HG03175 (cell line): ENCODE measurements at regions not wholly inside any gene's neighbourhood (a gene's known extent, or its start where the extent isn't known, plus 50 kb on each side); places are given as distances from the start of the nearest gene placed in this dataset.

Experiments
- ATAC-seq: cut with Tn5 transposase; IDR thresholded peaks from one replicate; pipeline ENCODE4 v1.9.1; 2021; ENCODE audit warnings: mild to moderate bottlenecking, moderate library complexity; ENCODE audit not compliant: unreplicated experiment

DNA sequence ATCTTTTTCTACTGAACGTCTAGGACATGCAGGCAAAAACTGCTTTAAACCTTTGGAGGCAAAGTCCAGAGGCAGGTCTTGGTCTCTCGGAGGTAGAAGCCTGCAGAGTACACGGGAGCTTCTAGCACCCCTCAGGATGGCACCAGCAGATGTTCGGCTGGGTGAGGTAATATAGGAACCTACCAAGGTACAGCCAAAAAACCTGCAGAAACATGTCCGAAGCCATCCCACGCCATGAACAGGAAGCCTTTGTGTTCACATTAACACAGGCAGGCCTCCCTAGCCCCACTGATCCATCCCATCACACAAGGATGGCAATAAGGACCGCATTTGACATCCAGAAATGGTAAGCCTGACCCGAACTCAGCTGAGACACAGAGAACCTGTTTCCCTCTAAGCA lies 157.9 kb upstream of the HES1 start:
- no peak for ATAC-seq

DNA sequence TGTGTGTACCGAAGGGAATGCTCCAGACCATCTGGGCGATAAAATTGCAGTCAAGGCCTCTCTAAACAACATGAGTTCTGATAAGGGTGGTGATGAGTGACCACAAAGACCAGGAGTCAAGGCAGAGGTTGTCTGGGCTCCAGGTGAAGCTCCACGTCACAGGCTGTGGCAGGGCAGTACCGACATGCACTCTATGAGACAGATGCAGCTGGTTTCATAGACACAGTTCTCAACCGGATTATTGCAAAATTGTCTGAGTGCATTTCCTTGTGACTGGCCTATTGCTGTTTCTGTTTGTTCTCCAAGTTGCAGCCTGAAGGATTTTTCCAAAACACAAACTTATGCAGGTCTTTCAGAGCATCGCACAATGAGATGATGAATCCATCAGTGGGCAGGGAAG lies 157.5 kb upstream of the HES1 start:
- no peak for ATAC-seq

DNA sequence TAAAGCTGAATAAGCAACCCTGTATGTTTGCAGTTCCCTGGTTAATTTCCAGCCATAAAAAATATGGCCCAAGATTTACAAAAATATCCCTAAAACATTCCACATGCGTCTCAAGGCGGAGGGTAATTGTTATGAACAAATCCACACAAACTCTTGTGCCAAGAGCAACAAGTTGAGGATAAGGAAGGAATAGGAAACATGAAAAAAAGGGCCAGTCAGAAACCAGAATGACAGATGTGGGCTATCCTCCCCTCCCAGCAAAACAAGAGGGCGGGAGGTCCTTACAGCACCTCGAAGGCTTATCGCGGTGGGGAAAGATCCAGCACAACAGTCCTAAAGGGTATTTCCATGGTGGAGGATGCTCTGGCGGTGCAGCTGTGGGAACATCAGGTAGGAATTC lies 155.6 kb upstream of the HES1 start:
- ATAC-seq: no peak

DNA sequence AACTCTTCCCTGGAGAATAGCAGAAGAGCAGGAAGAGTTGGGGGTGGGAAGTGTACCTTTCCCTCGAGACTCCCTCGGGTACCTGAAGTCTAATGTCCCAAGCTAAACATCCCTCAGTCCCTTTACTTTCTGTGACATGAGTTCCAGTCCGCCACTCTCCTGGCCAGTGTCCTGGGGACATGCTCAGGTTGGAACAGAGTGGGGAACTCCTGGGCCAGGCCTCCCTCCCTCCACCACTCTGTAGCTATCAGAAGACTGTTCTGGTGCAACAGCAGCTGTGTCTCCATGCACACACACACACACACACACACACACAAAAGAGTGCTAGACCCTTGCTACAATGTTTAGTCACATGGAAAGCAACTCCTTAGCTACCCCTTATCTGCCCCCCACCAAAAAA lies 155.0 kb upstream of the HES1 start:
- ATAC-seq: no peak

DNA sequence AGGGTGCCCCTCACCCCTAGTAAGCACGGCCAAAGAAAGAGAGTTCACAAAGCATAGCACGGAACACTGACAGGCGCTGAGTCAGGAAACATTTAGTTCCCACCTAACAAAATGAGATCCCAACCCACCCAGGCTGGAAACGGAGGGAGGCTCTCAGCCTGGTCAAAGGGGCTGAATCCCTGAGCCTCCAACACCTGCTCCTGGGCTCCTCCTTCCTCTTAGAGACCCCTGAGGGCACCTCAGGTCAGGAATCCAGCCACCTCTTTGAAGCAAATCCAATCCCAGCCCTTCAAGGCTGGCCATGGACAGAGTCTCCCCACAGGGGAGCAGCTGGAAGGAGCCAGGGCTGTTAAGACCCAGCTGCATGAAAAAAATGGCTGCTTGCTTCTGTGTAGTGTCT lies 154.4 kb upstream of the HES1 start:
- ATAC-seq: no peak

DNA sequence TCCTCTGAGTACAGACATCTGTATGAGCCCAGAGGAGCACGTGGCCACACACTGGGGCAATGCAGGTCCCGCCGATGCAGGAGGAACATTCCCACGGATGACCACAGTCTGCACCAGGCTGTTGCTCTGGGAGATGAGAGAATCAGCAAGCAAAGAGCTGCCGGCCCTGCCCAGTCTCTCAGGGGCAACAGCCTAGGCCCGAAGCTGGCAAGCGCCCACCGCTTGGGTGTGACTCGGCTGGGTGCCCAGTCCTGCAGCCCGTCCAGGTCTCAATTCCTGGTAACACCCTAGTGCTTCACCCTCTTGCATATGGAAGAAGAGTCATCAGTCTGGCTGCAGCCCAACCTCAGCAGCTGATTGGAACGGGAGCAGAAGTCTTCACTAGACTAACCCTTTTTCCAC lies 153.7 kb upstream of the HES1 start:
- no peak for ATAC-seq

DNA sequence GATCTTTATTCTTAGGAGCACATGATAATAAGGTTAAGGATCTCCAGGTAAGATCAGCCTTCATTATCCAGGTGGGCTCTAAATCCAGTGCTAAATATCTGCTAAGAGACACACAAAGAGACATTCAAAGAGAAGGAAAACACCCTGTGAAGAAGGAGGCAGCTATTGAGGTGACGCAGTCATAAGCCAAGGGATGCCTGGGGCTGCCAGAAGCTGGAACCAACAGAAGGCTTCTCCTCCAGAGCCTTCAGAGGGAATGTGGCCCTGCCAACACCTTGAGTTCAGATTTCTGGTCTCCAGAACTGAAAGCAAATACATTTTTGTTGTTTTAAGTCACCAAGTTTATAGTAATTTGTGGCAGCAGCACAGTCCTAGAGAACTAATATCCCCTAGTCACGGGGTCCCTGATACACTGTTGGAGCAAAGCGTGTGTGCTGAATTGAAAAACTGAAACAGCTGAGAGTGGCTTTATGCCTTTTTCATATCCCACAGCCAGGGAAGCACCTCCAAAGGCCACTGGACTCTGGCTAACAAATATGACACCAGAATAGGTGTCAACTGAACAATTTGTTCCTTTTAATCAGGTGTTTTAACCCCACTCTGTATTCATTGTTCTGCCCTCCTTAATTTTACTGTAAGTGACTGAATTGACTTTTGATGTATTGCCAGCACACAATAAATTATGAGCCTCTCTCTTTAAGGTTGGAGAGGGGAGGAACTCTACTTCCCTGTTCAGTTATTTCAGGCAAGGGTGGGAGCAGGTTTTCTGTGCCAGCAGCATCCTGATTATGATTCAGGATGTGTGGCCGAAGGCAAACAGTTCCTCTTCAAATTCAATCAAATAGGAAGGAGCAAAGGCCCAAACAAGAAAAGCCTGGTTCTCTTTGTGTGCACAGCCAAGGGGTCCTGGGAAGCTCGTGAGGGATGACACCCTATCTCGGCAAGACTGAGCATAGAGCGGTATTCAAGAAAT lies 151.8 kb upstream of the HES1 start:
- no peak for ATAC-seq

DNA sequence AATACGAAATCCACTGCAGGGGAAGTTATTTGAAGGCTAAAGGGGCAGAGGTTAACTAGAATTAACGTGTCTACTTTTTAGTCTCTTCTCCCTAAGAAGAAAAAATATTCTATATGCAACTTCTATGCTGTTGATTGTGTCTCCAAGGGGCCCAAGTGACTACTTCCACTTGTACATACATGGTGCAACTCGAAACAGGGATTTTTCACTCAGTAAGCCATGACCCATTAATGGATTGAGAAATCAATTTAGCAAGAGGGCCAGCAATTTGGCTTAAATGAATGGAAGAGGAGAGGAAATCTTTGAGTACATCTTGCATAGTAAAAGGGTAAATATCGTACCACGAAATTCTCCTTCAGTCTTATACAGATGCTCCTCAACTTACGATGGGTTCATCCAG lies 151.1 kb upstream of the HES1 start:
- ATAC-seq: no peak

DNA sequence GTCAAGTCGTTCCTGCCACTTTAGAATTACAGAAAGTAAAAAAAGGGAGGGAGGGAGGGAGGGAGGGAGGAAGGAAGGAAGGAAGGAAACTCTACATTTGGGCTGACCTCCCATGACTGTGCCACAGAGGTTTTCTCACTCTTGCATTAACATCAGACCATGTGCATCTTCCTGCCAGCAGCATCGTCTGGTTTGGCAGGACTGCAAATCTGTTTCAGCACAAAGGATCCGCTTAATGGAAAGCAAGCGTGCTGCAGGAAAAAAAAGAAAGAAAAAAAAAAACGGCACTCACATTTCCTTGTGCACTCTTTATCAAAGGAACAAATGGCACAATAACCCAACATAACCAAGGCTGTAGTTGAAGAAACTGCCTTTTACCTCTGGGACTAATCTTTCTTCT lies 148.8 kb upstream of the HES1 start:
- no peak for ATAC-seq

DNA sequence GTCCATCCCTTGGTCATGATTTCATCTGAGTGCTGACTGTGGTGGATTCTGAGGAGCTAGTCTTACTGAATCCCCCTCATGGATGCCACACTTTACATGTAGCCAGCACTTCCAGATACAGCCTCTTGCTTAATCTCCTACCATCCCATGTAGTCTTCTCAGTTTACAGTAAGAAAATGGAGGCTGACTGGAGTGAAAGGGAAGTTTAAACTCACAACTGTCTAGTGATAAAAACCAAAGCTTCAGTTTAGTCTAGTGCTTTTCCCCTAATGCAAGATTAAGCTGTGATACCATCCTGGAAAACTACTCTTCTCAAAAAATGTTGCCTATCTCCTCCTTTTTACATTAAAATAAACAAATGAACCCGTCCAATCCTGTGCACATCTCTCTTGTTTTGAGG lies 146.8 kb upstream of the HES1 start:
- ATAC-seq: no peak

DNA sequence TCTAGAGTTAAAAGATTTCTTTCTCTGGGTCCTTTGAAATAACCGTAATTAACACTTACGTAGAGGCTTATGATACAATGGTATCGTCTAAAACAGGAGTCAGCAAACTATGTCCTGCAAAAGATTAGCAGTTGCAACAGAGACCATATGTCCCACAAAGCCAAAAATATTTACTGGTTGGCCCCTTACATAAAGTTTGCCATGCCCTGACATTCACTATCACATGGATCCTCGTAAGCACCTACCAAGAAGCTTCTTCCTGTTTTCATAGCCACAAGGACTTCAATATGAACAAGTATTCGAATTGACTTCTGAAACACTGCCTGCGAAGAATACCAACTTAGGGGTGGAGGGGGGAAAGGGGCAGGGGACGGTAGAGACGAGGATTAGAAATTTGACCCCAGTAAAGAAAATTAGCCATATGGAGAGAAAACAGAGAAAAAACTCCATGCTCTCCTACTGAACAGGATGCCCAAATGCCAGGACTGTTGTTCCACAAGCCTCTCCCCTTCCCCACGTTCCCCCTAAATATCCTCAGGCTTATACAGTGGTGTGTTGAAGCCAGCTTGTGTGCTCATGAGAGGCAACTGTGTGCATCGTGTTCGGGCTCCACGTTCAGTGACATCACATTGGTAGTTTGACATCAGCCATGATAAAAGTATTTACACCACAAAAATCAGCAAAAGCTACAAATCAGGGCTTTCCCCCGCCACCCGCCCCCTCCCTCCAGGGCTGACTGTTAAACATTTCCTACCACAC lies 144.1 kb upstream of the HES1 start:
- ATAC-seq: no peak

DNA sequence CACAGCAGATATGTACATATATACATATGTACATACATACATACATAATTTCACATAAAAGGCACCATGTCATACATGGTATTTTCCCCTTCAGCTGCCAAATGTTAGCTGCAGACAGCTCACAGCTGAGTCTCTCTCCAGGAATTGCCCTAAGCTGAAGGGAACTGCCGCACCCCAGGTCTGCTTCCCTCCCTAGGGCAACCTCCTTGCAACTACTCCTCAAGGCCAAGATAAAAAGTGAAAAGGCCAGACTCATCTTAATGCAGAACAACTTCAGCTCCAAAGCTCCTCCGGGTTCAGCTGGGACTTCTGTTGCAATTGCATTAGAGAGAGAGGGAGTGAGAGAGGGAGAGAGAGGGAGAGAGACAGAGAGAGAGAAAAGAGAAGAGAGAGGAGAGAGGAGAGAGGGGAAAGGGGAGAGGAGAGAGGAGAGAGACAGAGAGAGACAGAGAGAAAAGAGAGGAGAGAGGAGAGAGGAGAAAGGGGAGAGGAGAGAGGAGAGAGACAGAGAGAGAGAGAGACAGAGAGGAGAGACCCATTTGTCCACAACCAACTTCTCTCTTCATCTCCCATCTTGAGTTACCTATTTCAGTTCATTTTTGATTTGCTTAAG lies 143.4 kb upstream of the HES1 start:
- ATAC-seq: no peak

DNA sequence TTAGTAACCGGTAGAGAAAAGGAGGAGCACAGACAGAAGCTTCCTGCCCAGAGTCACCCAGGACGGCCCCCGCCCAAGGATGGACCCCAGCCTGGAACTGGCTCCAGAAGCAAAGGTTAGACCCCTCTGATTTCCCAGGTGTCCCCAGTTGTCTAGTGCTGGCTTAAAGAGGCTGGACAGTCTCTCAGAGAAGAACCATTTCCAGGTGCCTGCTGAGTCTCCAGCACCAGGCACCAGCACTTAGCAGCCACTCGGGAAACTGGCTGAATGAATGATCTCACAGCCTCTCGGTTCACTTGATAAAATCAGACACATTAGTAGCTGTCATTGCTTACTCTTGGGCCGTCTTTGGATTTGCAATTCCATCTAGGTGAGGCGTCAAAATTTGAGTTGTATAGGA lies 139.7 kb upstream of the HES1 start:
- ATAC-seq: no peak

DNA sequence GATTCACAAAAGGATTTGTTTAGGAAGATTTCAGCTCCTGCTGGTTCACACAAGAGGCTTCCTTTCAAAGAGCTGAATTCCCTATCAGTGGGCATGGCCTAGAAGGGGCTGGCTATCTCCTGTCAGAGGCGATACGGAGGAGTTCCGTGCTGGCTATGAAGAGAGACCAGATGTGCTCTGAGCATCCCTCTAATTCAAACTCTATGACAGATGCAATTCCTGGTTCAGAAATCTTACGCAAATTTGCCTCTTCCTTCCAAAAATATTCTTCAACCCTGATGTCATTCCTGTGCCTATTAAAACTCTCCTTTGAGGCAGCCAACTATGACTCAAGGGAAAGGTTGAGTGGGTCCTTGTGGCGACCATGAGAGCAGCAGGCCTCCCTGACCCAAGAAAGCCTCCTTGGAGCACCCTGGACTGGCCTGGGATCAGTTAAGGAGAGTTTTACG lies 139.3 kb upstream of the HES1 start:
- no peak for ATAC-seq

DNA sequence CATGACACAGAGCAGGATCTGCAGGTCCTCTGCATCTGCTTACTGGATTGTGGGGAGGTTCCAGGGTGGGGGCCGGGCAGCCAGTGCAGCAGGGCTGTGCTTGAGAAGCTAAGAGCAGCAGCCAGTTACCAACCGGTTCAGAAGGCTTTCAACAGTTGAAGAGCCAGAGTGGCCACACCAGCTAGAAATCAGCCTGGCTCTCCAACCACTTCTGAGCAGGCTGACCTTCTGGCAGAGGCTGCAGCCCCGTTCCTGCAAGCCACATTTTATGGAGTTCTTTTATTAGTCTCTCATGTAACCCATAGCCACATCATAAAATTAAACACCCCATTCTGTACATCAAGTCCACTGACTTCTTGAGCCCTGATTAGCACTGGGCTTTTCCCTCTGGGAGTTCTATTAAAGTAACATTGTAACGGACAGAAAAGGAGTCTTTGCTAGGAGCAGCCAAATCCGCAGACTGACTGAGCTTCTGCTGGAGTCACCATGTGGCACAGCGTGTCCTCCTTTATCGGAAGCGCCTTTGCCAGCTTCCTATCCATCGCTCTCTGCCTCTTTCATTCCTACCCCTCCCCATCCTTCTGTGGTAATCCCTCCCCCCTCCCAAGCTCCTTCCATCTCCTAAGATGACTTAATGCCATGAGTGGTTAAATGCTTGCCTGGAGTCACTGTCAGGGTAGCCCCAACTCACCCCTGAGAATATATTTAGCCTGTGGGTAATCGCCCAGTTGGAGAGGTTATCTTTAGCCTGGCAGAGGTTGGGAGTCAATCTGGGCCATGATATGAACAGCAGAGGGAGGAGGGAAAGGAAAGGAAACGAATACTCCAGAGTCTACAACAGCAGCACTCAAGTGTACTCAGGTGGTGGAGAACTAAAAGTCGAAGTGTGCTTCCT lies 138.5 kb upstream of the HES1 start:
- no peak for ATAC-seq

DNA sequence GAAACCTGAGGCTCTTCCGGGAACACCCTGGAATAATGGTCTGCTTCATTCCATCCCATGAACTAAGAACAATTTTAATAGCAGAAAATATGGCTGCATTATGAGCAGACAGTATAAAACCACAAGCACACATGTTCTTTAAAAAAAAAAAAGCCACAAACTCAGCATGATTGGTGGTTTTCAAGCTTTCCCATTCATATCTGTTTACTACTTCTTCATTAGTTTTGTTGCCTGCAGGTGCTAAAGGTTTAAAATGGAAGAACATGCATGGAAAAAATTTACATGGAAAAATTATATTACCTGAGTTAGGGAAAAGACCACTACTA lies 137.9 kb upstream of the HES1 start:
- no peak for ATAC-seq

DNA sequence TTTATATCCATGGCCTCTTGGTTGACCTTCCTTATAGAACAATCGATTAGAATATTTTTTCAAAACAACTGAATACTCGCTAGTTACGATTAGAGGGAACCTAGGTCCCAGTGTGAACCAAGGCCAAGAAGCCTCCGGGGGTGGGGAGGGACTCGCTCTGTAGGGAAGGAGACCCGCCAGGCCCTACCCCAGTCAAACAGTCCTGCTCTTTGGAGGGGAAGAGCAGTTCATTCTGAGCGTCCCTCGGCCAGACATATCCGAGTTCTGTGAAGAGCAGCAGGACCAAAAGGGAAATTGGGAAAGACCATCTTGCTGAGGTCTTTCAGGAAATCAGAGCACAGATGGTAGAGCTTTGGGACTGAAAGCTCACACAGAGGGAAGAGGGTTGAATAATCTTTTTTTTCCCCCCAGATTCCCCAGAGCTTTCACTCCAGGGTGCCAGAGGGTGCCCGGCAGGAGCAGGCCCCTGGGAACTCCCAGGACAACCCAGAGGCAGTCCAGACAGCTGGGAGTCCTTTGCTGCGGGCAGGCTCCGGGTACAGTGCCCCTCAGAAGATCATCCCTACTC lies 137.2 kb upstream of the HES1 start:
- no peak for ATAC-seq

DNA sequence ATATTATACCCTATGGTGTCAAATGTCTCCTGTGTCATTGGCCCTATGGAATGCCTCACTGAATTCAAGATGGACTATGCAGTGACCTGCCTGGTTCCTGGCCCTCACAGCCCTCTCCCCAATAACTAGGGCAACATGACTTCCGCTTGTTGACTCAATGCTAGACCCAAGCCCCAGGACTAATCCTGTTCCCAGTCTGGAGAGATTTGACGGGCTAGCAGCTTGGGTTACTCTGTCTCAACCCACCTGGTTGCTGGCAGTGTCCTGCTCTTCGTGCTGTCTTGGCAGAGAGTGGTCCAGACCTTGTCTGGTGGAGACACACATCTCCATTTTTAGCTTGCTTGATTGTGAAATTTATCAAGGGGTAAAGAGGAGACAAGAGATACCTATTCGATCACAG lies 135.8 kb upstream of the HES1 start:
- no peak for ATAC-seq

DNA sequence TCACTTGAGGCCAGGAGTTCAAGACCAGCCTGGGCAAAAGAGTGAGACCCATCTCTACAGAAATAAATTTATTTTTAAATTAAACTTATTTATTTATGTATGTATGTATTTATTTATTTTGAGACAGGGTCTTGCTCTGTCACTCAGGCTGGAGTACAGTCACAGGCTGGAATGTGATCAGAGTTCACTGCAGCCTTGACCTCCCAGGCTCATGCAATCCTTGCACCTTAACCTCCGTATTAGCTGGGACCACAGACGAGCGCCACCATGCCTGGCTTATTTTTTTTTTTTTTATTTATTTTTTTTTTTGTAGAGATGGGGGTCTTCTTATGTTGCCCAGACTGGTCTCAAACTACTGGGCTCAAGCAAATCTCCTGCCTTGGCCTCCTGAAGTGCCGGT lies 135.2 kb upstream of the HES1 start:
- no peak for ATAC-seq

DNA sequence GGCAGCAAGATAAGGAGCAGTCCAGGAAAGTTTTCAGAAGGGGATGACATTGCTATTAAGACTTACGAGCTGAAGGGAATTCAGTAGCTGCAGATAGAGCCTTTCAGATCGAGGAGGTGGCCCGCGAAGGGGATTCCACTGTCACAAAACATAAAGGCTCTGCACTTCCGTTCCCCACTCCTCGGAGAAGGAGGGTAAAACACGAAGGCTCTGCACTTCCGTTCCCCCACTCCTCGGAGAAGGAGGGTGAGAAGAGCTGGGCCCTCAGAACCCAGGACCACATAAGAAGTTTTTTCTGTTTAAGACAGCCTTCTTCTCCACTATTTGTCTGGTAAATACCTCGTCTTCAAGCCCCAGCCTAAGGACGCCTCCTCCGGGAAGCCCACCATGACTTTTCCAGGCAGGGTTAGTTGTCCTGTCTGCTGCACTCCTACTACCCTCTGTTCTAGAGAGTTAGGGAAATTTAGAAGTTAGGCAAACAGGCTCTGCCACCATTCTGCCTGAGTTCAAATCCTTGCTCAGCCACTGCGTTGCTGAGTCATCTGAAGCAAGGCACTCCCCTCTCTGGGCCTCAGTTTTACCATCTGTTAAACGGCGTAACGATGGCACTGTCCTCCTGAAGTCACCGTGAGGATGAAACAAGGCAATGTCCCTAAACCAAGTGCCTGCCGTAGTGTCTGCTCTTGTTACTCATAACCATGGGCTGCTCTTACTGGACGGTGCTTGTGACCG lies 134.1 kb upstream of the HES1 start:
- ATAC-seq: no peak
